Natural killer cell (primary cell): ENCODE measurements at regions not wholly inside any gene's neighbourhood (a gene's known extent, or its start where the extent isn't known, plus 50 kb on each side); places are given as distances from the start of the nearest gene placed in this dataset.

ENCODE experiments used
- ATAC-seq, 3 donors: fragments of 150-1000 bp in 2 of 3; fragments of 200-7000 bp in 1 of 3; cut with Tn5 transposase; 1 replicate in 1 of 3; 2 replicates in 2 of 3; pipeline ENCODE4 v1.10.0; 2021; ENCODE audit warnings: mild to moderate bottlenecking in 2 of 3, moderate library complexity in 2 of 3
- DNase-seq, 2 donors: peaks; one replicate each; pipeline versions ENCODE4 v3.0.0 to v3.0.0-alpha.2; 2013 to 2021; ENCODE audit warnings: mixed read lengths in 1 of 2
- H3K27ac ChIP-seq: one replicate; pipeline ENCODE4 v1.5.1; 2013; ENCODE audit warnings: mild to moderate bottlenecking, low read length
- H3K27me3 ChIP-seq: one replicate; pipeline ENCODE4 v1.6.1; 2013; ENCODE audit warnings: low read length; ENCODE audit not compliant: control insufficient read depth, insufficient read depth
- H3K36me3 ChIP-seq: one replicate; pipeline ENCODE4 v1.6.1; 2013; ENCODE audit warnings: low read length; ENCODE audit not compliant: control insufficient read depth, insufficient read depth
- H3K4me1 ChIP-seq: one replicate; pipeline ENCODE4 v1.6.1; 2013; ENCODE audit warnings: low read length; ENCODE audit not compliant: control insufficient read depth, insufficient read depth
- H3K4me3 ChIP-seq: one replicate; pipeline ENCODE4 v1.5.1; 2013; ENCODE audit warnings: low read length
- H3K9me3 ChIP-seq: one replicate; pipeline ENCODE4 v1.6.1; 2013; ENCODE audit warnings: low read length; ENCODE audit not compliant: control insufficient read depth, insufficient read depth
- H3K27ac Mint-ChIP-seq, 2 donors: one replicate each; pipeline ENCODE4 v1.8.0; 2022; ENCODE audit warnings: mild to moderate bottlenecking in 2 of 2, mixed read lengths in 2 of 2, moderate library complexity in 1 of 2
- H3K27me3 Mint-ChIP-seq, 2 donors: one replicate each; pipeline ENCODE4 v1.8.0; 2022; ENCODE audit warnings: low read depth in 2 of 2, mixed read lengths in 2 of 2
- H3K36me3 Mint-ChIP-seq: one replicate; pipeline ENCODE4 v1.8.0; 2022; ENCODE audit warnings: mixed read lengths
- H3K4me1 Mint-ChIP-seq, 2 donors: one replicate each; pipeline ENCODE4 v1.8.0; 2022; ENCODE audit warnings: mixed read lengths in 2 of 2
- H3K4me3 Mint-ChIP-seq: one replicate; pipeline ENCODE4 v1.8.0; 2022; ENCODE audit warnings: mild to moderate bottlenecking, moderate library complexity, mixed read lengths
- H3K9me3 Mint-ChIP-seq, 2 donors: one replicate each; pipeline ENCODE4 v1.8.0; 2022; ENCODE audit warnings: mixed read lengths in 2 of 2
- CTCF ChIP-seq: fragments of 200-600 bp; IDR thresholded peaks from one replicate; pipeline ENCODE4 v1.8.0; 2022; ENCODE audit warnings: antibody characterized with exemption
- WGBS: methylation state at CpG from one replicate; pipeline ENCODE4 v1.1.7; 2013; ENCODE audit warnings: missing lambda C conversion rate; ENCODE audit not compliant: insufficient coverage; 5-methylcytosine and 5-hydroxymethylcytosine counted together
- intact Hi-C: fragments of 100-400 bp; cut with micrococcal nuclease; formaldehyde crosslinking; loops from one replicate; pipeline ENCODE4 v1.14.2; 2022

GRCh38 chr4:54440394-54441136, 211.5 kb downstream of the PDGFRA start:
- H3K9me3 Mint-ChIP-seq, result no peaks in the 10 kb centered on the region
- H3K27ac Mint-ChIP-seq, result peak overlapping the region; percentile 38 to 64

GRCh38 chr4:54445866-54446265, 211.9 kb upstream of the KIT start:
- Histone ChIP-seq H3K27ac (no peak overlapping the region), H3K27me3 (no peaks in the 10 kb centered on the region), H3K4me3 (no peak overlapping the region), H3K4me1 (peaks cover 7% of the 10 kb centered on the region), H3K36me3 (no peaks in the 10 kb centered on the region), H3K9me3 (peaks cover 9% of the 10 kb centered on the region)
- Mint-ChIP-seq H3K4me3 (no peak overlapping the region), H3K27me3 (peaks cover 0 to 4% of the 10 kb centered on the region in 2 donors), H3K9me3 (peaks cover 0 to 11% of the 10 kb centered on the region in 2 donors), H3K36me3 (peaks cover 8% of the 10 kb centered on the region), H3K4me1 (peaks cover 0 to under 1% of the 10 kb centered on the region in 2 donors), H3K27ac (no peak overlapping the region)
- no peak for TF ChIP-seq CTCF
- DNase-seq, result no peak
- no peak for ATAC-seq
- intact Hi-C loops, result no loop called here

More at GRCh38 chr4:54440394-54441136, 211.5 kb downstream of the PDGFRA start:
- H3K27me3 ChIP-seq, result no peaks in the 10 kb centered on the region
- H3K36me3 ChIP-seq, result no peaks in the 10 kb centered on the region
- H3K9me3 ChIP-seq, result no peaks in the 10 kb centered on the region
- Mint-ChIP-seq H3K4me3 (peak overlapping the region; percentile 85), H3K27me3 (peaks cover 0 to 4% of the 10 kb centered on the region in 2 donors), H3K36me3 (no peaks in the 10 kb centered on the region), H3K4me1 (peaks cover 12 to 15% of the 10 kb centered on the region in 2 donors)
- no peak overlapping the region for H3K27ac ChIP-seq
- TF ChIP-seq CTCF, result peak; percentile 45
- intact Hi-C loops, result loop anchor here (1.0 kb wide), 1 partner anchor 117 kb away; no protein-coding TSS in a partner anchor
- peak in 1 of 2 donors; percentile 7 for DNase-seq
- peak overlapping the region; percentile 20 for H3K4me3 ChIP-seq
- peak in 2 of 3 donors; percentile 9 to 41 for ATAC-seq
- WGBS, result 0% methylated on average over 3 of the region's 7 CpGs
- H3K4me1 ChIP-seq, result peaks cover 3% of the 10 kb centered on the region

- intact Hi-C loops, result no loop called here
- no peak for DNase-seq
- H3K27ac Mint-ChIP-seq, result no peak overlapping the region
- peaks cover 16% of the 10 kb centered on the region for H3K9me3 ChIP-seq
- no peak overlapping the region for H3K4me3 Mint-ChIP-seq
- H3K36me3 ChIP-seq, result no peaks in the 10 kb centered on the region
- no peak overlapping the region for H3K4me3 ChIP-seq
- peaks cover under 1 to 4% of the 10 kb centered on the region in 2 donors for H3K27me3 Mint-ChIP-seq
- TF ChIP-seq CTCF, result no peak
- no peak for ATAC-seq
- H3K27me3 ChIP-seq, result no peaks in the 10 kb centered on the region
- WGBS, result no CpG with 5 or more reads among the region's 1 CpG
- peaks cover 0 to 11% of the 10 kb centered on the region in 2 donors for H3K9me3 Mint-ChIP-seq
- peaks cover 8% of the 10 kb centered on the region for H3K36me3 Mint-ChIP-seq
- H3K4me1 ChIP-seq, result peaks cover 7% of the 10 kb centered on the region
- H3K27ac ChIP-seq, result no peak overlapping the region
- H3K4me1 Mint-ChIP-seq, result no peaks in the 10 kb centered on the region
Observed at GRCh38 chr4:54446581-54446980, 211.2 kb upstream of the KIT start.
